NCI-H524 treated with DMSO at 0.1 percent for 48 hours (cell line): ENCODE measurements at regions not wholly inside any gene's neighbourhood (a gene's known extent, or its start where the extent isn't known, plus 50 kb on each side); places are given as distances from the start of the nearest gene placed in this dataset.

Source experiments
- DNase-seq: peaks from one replicate; lab custom pipeline; 2025; lab: John Stamatoyannopoulos, UW

GRCh38 chr17:65477600-65477999 is 83.8 kb downstream of the AXIN2 start:
- DNase-seq = no peak

GRCh38 chr17:65474660-65475059 is 86.8 kb downstream of the AXIN2 start:
- no peak for DNase-seq

- DNase-seq = no peak
These were observed 87.5 kb downstream of the AXIN2 start for GRCh38 chr17:65473985-65474384.

GRCh38 chr17:65473363-65473762 is 88.1 kb downstream of the AXIN2 start:
- DNase-seq = no peak

GRCh38 chr17:65472666-65473309 is 88.7 kb downstream of the AXIN2 start:
- DNase-seq = no peak

- no peak for DNase-seq
These were observed 90.7 kb downstream of the AXIN2 start for GRCh38 chr17:65470783-65471182.

GRCh38 chr17:65468321-65468720 is 93.1 kb downstream of the AXIN2 start:
- no peak for DNase-seq

GRCh38 chr17:65467156-65467555 is 94.3 kb downstream of the AXIN2 start:
- DNase-seq = no peak

- no peak for DNase-seq
These were observed 94.9 kb downstream of the AXIN2 start for GRCh38 chr17:65466547-65466946.

GRCh38 chr17:65463242-65463641 is 98.2 kb downstream of the AXIN2 start:
- DNase-seq = no peak

- no peak for DNase-seq
These were observed 101.6 kb downstream of the AXIN2 start for GRCh38 chr17:65459677-65460347.

GRCh38 chr17:65457635-65458257 is 103.7 kb downstream of the AXIN2 start:
- no peak for DNase-seq

- DNase-seq = no peak
These were observed 104.3 kb downstream of the AXIN2 start for GRCh38 chr17:65457183-65457582.

GRCh38 chr17:65456368-65457151 is 104.9 kb downstream of the AXIN2 start:
- no peak for DNase-seq

GRCh38 chr17:65455972-65456343 is 105.5 kb downstream of the AXIN2 start:
- DNase-seq = peak; percentile 9

- DNase-seq = no peak
These were observed 106.1 kb downstream of the AXIN2 start for GRCh38 chr17:65455154-65455971.

- no peak for DNase-seq
These were observed 108.1 kb downstream of the AXIN2 start for GRCh38 chr17:65453204-65453931.

- DNase-seq = no peak
These were observed 112.0 kb downstream of the AXIN2 start for GRCh38 chr17:65449495-65449894.

GRCh38 chr17:65447823-65448222 is 113.6 kb downstream of the AXIN2 start:
- DNase-seq = no peak

GRCh38 chr17:65446838-65447526 is 114.5 kb downstream of the AXIN2 start:
- DNase-seq = no peak

- no peak for DNase-seq
These were observed 115.4 kb downstream of the AXIN2 start for GRCh38 chr17:65446043-65446442.
